ENCODE measurements at regions not wholly inside any gene's neighbourhood (a gene's known extent, or its start where the extent isn't known, plus 50 kb on each side); places are given as distances from the start of the nearest gene placed in this dataset.
"Not testable (repeated sequence)": the region's sequence is repeated elsewhere in the genome, so short reads cannot be mapped to it uniquely, and the experiment has no call there.

GRCh38 chr1:187985897-187986654, 1157.3 kb downstream of the PLA2G4A start:
- no peak for TF ChIP-seq CTCF (IDR thresholded peaks at IDR 0.05; ENCODE audit: low read depth, low read length)
- H3K4me3 ChIP-seq (ENCODE audit: low read depth, low read length), result no peak overlapping the region

- TF ChIP-seq CTCF (IDR thresholded peaks at IDR 0.05; ENCODE audit: low read depth, low read length), result no peak
These were observed 1158.6 kb downstream of the PLA2G4A start for GRCh38 chr1:187987236-187987776.

GRCh38 chr1:187991944-187992343, 1163.2 kb downstream of the PLA2G4A start:
- H3K4me3 ChIP-seq (ENCODE audit: low read depth, low read length), result no peak overlapping the region
- no peak for TF ChIP-seq CTCF (IDR thresholded peaks at IDR 0.05; ENCODE audit: low read depth, low read length)

More at GRCh38 chr1:187987236-187987776, 1158.6 kb downstream of the PLA2G4A start:
- no peak overlapping the region for H3K4me3 ChIP-seq (ENCODE audit: low read depth, low read length)

GRCh38 chr1:187996780-187997179, 1168.0 kb downstream of the PLA2G4A start:
- H3K4me3 ChIP-seq (ENCODE audit: low read depth, low read length), result no peak overlapping the region
- no peak for TF ChIP-seq CTCF (IDR thresholded peaks at IDR 0.05; ENCODE audit: low read depth, low read length)

GRCh38 chr1:187999973-188000372, 1171.2 kb downstream of the PLA2G4A start:
- H3K4me3 ChIP-seq (ENCODE audit: low read depth, low read length), result no peak overlapping the region
- no peak for TF ChIP-seq CTCF (IDR thresholded peaks at IDR 0.05; ENCODE audit: low read depth, low read length)

GRCh38 chr1:188003687-188004086, 1174.9 kb downstream of the PLA2G4A start:
- not testable (repeated sequence) for H3K4me3 ChIP-seq (ENCODE audit: low read depth, low read length)

GRCh38 chr1:188004849-188005248, 1176.1 kb downstream of the PLA2G4A start:
- H3K4me3 ChIP-seq (ENCODE audit: low read depth, low read length), result no peak overlapping the region
- TF ChIP-seq CTCF (IDR thresholded peaks at IDR 0.05; ENCODE audit: low read depth, low read length), result no peak

Data from WI38 (cell line).